Right cardiac atrium (tissue), 5 donors: ENCODE measurements at regions not wholly inside any gene's neighbourhood (a gene's known extent, or its start where the extent isn't known, plus 50 kb on each side); places are given as distances from the start of the nearest gene placed in this dataset.

Source experiments
- ATAC-seq, 2 donors: fragments of 200-7000 bp; cut with Tn5 transposase; one replicate each; pipeline versions ENCODE4 v1.8.0 to v1.9.1; 2020; ENCODE audit warnings: moderate library complexity in 2 of 2, mild to moderate bottlenecking in 1 of 2
- DNase-seq, 3 donors: peaks; one replicate each; pipeline ENCODE4 v3.0.0-alpha.2; 2020
- H3K27ac ChIP-seq: one replicate; pipeline ENCODE4 v1.5.1; 2013; ENCODE audit warnings: mild to moderate bottlenecking, low read length, control low read depth, moderate library complexity
- H3K27me3 ChIP-seq: one replicate; pipeline ENCODE4 v1.6.1; 2013; ENCODE audit not compliant: control insufficient read depth, insufficient read depth
- H3K4me1 ChIP-seq: one replicate; pipeline ENCODE4 v1.6.1; 2013; ENCODE audit warnings: low read length; ENCODE audit not compliant: control insufficient read depth, insufficient read depth
- H3K4me3 ChIP-seq: one replicate; pipeline ENCODE4 v1.5.1; 2013; ENCODE audit warnings: low read length, control low read depth
- H3K9me3 ChIP-seq: one replicate; pipeline ENCODE4 v1.6.1; 2013; ENCODE audit warnings: low read length; ENCODE audit not compliant: control insufficient read depth
- WGBS: extraction: QIAGEN DNeasy Blood & Tissue Kit; methylation state at CpG from one replicate; pipeline ENCODE4 v1.1.7; 2013; 5-methylcytosine and 5-hydroxymethylcytosine counted together
- intact Hi-C, 4 donors: fragments of 100-400 bp; cut with DNase I; formaldehyde crosslinking; loops; one replicate each; pipeline versions ENCODE4 v1.11.0 to v1.14.0; 2022 to 2023
- donor health status: healthy with polysubstance abuse.
- donor health status: DM: no; HTN: yes; CAD: no.
- donor health status: DM: no; HTN: no; CAD: no.
- donor health status: DM: no; HTN: yes; CAD: no; lungs with severe emphysema.
- donor health status: DM: yes; HTN: yes; CAD: no.

DNA sequence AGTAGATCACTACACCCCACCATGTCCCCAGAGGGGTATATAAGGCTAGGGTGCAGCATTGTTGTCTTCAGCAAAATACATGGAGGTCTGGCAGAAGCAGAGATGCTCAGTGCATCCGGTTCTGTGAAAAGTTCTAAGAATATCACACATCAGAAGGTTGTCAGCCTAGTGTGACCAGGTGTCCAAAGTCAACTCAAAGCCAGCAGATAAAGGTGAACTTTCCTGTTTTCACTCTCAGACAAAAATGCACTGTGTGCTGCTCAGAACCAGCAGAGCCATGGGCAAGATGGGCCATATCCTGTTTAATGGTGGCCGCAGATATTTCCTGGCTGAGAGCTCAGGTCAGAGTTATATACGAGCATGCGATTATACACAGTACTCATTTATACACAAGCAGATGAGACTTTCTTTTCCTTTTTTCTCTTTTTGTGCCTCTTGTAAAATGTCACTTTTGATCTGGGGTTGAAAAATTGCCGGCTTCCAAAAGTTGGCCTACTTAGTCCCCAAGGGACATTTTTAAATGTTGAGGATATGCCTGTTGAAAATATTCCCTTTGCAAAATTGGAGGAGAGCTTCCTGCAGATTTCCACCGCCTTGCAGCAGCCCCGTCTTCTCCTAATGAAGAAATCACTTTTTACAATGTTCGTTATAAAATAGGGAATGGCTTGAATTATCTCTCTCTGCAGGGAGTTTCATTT, 425.6 kb upstream of the SALL1 start:
- WGBS, result 53% methylated on average over 8 of the region's 8 CpGs
- ATAC-seq (no peak), DNase-seq (no peak)
- Histone ChIP-seq H3K4me1 (no peaks in the 10 kb centered on the region), H3K9me3 (no peaks in the 10 kb centered on the region), H3K27me3 (no peaks in the 10 kb centered on the region), H3K4me3 (no peak overlapping the region), H3K27ac (no peak overlapping the region)
- intact Hi-C loops, result no loop called here

DNA sequence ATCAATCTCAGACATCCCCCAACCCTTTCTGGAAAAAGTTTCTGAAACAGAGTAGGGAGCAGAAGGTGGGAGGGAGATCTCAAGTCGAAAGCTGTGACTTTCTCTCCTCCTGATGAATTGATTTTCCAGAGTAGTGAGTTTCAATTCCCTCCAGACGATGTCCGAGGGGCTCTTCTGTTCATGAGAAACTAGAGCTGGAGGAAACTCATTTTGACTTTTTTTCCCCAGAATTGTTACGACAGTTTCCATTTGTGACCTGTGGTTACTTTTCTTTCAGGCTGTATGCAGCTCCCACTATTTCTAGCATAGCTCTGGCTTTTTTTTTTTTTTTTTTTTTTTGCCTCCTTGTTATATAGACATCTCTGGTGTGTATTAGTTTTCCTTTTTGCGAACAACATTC, 422.1 kb upstream of the SALL1 start:
- DNase-seq, result no peak

GRCh38 chr16:51569203-51569931, 418.3 kb upstream of the SALL1 start:
- H3K4me1 ChIP-seq, result no peaks in the 10 kb centered on the region
- intact Hi-C loops, result no loop called here
- no peak overlapping the region for H3K27ac ChIP-seq
- WGBS, result 56% methylated on average over 5 of the region's 5 CpGs
- H3K4me3 ChIP-seq, result no peak overlapping the region
- DNase-seq (no peak), ATAC-seq (peak; percentile 31 to 51)
- no peaks in the 10 kb centered on the region for H3K27me3 ChIP-seq
- H3K9me3 ChIP-seq, result no peaks in the 10 kb centered on the region

More for the DNA sequence above, 422.1 kb upstream of the SALL1 start:
- no peaks in the 10 kb centered on the region for H3K9me3 ChIP-seq
- intact Hi-C loops, result no loop called here
- H3K4me1 ChIP-seq, result no peaks in the 10 kb centered on the region
- no peak overlapping the region for H3K27ac ChIP-seq
- no peak for ATAC-seq
- WGBS, result 78% methylated on average over 5 of the region's 5 CpGs
- H3K4me3 ChIP-seq, result no peak overlapping the region
- no peaks in the 10 kb centered on the region for H3K27me3 ChIP-seq

- Histone ChIP-seq H3K27me3 (no peaks in the 10 kb centered on the region), H3K4me1 (no peaks in the 10 kb centered on the region), H3K27ac (no peak overlapping the region), H3K4me3 (no peak overlapping the region), H3K9me3 (no peaks in the 10 kb centered on the region)
- intact Hi-C loops, result no loop called here
- ATAC-seq, result no peak
- DNase-seq, result no peak
- 65% methylated on average over 3 of the region's 3 CpGs for WGBS
Observed at GRCh38 chr16:51567911-51568310, 416.8 kb upstream of the SALL1 start.

GRCh38 chr16:51565184-51565583, 414.1 kb upstream of the SALL1 start:
- WGBS, result 81% methylated on average over 4 of the region's 4 CpGs
- Histone ChIP-seq H3K27ac (no peak overlapping the region), H3K9me3 (no peaks in the 10 kb centered on the region), H3K4me1 (no peaks in the 10 kb centered on the region), H3K27me3 (no peaks in the 10 kb centered on the region), H3K4me3 (no peak overlapping the region)
- no peak for DNase-seq
- ATAC-seq, result no peak
- intact Hi-C loops, result no loop called here

DNA sequence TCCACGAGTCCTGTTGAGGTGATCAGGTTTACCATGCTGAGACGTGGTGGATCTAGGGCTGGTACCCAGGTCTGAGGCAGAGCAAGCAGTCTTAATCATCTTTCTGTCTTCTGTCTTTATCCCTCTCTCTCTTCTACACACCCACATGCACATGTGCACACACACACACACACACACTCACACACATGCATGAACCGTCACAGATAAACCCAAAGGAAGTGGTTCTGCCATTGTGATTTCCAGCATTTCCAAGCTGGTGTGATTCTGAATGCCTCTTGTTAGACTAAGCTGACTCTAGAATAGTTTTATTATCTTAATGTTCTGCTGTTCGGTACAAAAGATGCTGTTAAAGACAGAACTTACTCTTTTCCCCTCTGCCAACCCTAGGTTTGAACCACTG, 411.8 kb upstream of the SALL1 start:
- ATAC-seq (no peak), DNase-seq (no peak)
- 68% methylated on average over 4 of the region's 4 CpGs for WGBS
- Histone ChIP-seq H3K27me3 (no peaks in the 10 kb centered on the region), H3K9me3 (no peaks in the 10 kb centered on the region), H3K27ac (no peak overlapping the region), H3K4me1 (no peaks in the 10 kb centered on the region), H3K4me3 (no peak overlapping the region)
- intact Hi-C loops, result no loop called here

GRCh38 chr16:51559901-51560300, 408.8 kb upstream of the SALL1 start:
- H3K4me3 ChIP-seq, result no peak overlapping the region
- no peaks in the 10 kb centered on the region for H3K4me1 ChIP-seq
- H3K9me3 ChIP-seq, result no peaks in the 10 kb centered on the region
- H3K27ac ChIP-seq, result no peak overlapping the region
- no peaks in the 10 kb centered on the region for H3K27me3 ChIP-seq
- DNase-seq (no peak), ATAC-seq (no peak)
- intact Hi-C loops, result no loop called here
- WGBS, result 55% methylated on average over 3 of the region's 3 CpGs

DNA sequence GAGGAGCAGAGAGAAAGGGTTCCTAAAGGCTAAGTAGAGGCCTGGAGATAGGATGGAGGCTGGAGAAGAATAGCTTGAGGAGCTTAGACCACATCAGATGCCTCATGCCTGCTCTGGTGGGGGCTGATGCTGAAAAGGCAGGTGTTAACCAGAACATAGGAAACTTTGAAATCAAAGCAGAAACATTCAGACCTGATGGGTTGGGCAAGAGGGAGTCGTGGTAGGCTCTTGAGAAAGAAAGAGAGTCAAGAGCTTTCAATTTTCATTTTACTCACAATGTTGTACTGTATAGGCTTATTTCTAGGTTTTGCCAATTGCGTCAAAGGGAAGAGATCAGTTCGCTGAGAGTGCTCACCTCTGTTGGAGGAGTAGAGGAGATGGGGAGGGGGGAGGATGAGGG, 406.6 kb upstream of the SALL1 start:
- WGBS, result 86% methylated on average over 3 of the region's 3 CpGs
- Histone ChIP-seq H3K4me3 (no peak overlapping the region), H3K4me1 (no peaks in the 10 kb centered on the region), H3K27me3 (no peaks in the 10 kb centered on the region), H3K27ac (no peak overlapping the region), H3K9me3 (no peaks in the 10 kb centered on the region)
- DNase-seq, result no peak
- no peak for ATAC-seq
- intact Hi-C loops, result no loop called here

DNA sequence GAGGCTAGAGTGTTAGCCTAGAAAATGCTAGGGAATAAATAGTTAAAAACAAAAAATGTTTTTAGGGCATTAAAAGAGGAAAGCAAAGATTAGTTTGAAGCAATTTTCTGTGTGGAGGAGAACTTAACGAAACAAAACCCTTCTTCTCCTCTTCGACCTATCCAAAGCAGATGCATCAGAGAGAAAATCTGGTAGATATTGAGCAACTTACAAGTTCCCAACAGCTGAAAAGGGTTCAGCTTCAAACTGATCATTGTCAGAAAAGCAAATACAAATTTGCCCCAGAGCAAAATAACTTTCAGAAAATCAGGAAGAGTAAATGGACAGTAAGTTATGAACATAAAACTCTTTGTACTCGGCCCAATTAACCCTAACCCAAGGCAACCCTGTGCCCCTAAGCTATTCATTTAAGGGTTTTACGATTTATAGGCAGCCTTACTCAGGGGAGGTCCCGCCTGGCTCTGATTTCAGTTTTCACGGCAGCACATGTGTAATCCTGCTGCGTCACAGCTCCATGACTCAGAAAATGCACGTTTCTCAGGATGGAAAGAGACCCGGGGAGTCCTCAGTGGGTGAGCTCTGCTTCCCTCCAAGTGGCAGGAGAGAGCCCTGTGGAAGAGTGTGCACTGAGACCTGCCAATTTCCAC, 405.7 kb upstream of the SALL1 start:
- H3K4me1 ChIP-seq, result no peaks in the 10 kb centered on the region
- peaks cover 2% of the 10 kb centered on the region for H3K27me3 ChIP-seq
- no peaks in the 10 kb centered on the region for H3K9me3 ChIP-seq
- H3K27ac ChIP-seq, result no peak overlapping the region
- WGBS, result 46% methylated on average over 9 of the region's 9 CpGs
- ATAC-seq, result no peak
- intact Hi-C loops, result no loop called here
- no peak overlapping the region for H3K4me3 ChIP-seq
- no peak for DNase-seq

DNA sequence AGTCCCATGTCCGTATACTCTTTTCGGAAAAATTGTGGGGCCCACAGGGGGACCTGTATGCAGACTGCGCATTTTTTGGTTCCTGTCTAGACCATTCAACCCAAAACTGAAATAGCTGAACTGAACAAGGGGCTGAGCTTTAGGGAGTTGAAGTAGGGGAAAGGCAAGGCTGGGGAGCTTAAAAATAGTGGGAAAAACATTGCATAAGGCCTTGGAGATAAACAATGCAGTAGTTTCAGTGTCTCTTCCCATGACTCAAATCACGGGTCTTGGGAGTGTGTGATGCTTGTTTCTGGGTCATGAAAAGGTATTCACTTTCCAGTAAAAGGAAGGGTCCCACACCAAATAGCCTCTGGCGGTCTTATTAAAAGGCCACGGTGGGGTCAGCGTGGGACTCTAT, 402.8 kb upstream of the SALL1 start:
- no peak overlapping the region for H3K4me3 ChIP-seq
- ATAC-seq (no peak), DNase-seq (no peak)
- WGBS, result 82% methylated on average over 7 of the region's 7 CpGs
- H3K9me3 ChIP-seq, result no peaks in the 10 kb centered on the region
- no peak overlapping the region for H3K27ac ChIP-seq
- intact Hi-C loops, result no loop called here
- peaks cover 2% of the 10 kb centered on the region for H3K27me3 ChIP-seq
- no peaks in the 10 kb centered on the region for H3K4me1 ChIP-seq

DNA sequence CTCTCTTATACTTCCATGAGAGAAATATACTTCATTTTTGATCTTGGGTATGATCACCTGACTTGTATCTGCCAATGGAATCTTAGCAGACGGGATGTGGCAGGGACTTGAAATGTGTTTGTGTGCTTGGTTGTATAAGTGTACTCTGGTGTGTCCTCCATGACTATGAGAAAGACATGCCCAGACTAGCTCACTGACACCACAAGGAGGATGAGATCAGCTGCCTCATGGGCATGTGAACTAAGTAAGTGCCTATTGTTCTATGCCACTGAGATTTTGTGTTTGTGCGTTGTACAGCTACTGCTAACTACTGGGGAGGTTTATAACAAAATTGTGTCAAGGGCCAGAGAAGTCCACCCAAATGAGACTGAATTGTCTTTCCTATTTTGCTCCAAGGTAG, 402.2 kb upstream of the SALL1 start:
- ATAC-seq (no peak), DNase-seq (no peak)
- H3K27ac ChIP-seq, result no peak overlapping the region
- 90% methylated on average over 2 of the region's 2 CpGs for WGBS
- intact Hi-C loops, result no loop called here
- peaks cover 2% of the 10 kb centered on the region for H3K27me3 ChIP-seq
- no peak overlapping the region for H3K4me3 ChIP-seq
- no peaks in the 10 kb centered on the region for H3K9me3 ChIP-seq
- no peaks in the 10 kb centered on the region for H3K4me1 ChIP-seq
